ENCODE measurements at regions not wholly inside any gene's neighbourhood (a gene's known extent, or its start where the extent isn't known, plus 50 kb on each side); places are given as distances from the start of the nearest gene placed in this dataset.

GRCh38 chr4:158055668-158056067 lies 117.2 kb downstream of the GASK1B start:
- no peak for DNase-seq (ENCODE audit: low spot score in 2 of 2)
- TF ChIP-seq CTCF (IDR thresholded peaks at IDR 0.05) = no peak
- no peak for TF ChIP-seq POLR2A (IDR thresholded peaks at IDR 0.05)
- TF ChIP-seq EP300 (IDR thresholded peaks at IDR 0.05) = no peak
- peak overlapping the region in 2 of 4 donors; percentile 32 to 76 for H3K27ac ChIP-seq
- no peaks in the 10 kb centered on the region for H3K36me3 ChIP-seq
- no peaks in the 10 kb centered on the region for H3K27me3 ChIP-seq
- WGBS, 2 donors = 64 to 72% methylated on average over 1 of the region's 1 CpG
- peaks cover 0 to 30% (median 6%) of the 10 kb centered on the region in 4 donors for H3K4me1 ChIP-seq
- no peaks in the 10 kb centered on the region for H3K9me3 ChIP-seq
- H3K4me3 ChIP-seq = no peak overlapping the region

- no peaks in the 10 kb centered on the region for H3K9me3 ChIP-seq
- DNase-seq (ENCODE audit: low spot score in 2 of 2) = no peak
- TF ChIP-seq CTCF (IDR thresholded peaks at IDR 0.05) = no peak
- no peak for TF ChIP-seq EP300 (IDR thresholded peaks at IDR 0.05)
- TF ChIP-seq POLR2A (IDR thresholded peaks at IDR 0.05) = no peak
- no peak overlapping the region for H3K4me3 ChIP-seq
- H3K36me3 ChIP-seq = no peaks in the 10 kb centered on the region
- H3K27ac ChIP-seq = no peak overlapping the region
- H3K4me1 ChIP-seq = peaks cover 0 to 31% (median 6%) of the 10 kb centered on the region in 4 donors
- 85 to 86% methylated on average over 3 of the region's 3 CpGs for WGBS, 2 donors
- H3K27me3 ChIP-seq = no peaks in the 10 kb centered on the region
Measured at GRCh38 chr4:158053801-158054200, 119.0 kb downstream of the GASK1B start.

DNA sequence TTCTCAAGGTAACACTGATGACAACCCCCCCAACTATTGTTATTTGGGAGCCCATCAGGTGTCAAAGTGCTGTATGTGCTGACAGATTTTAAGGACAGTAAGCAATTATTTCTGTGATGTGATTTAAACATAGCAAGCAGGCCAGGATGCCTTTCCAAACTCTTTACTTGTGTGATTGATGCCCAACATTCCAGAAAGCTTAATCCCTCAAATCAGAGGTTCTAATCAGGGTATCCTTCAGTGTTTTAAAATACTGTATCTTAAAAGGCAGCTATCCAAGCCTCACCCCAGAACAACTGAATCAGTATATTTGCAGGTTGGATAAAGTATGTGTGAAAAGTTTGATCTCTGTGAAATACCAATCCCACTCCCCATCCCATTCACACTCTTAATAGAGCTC lies 119.7 kb downstream of the GASK1B start:
- Histone ChIP-seq H3K27me3 (no peaks in the 10 kb centered on the region), H3K4me3 (no peak overlapping the region), H3K9me3 (no peaks in the 10 kb centered on the region), H3K36me3 (no peaks in the 10 kb centered on the region), H3K4me1 (peaks cover 0 to 31% (median 6%) of the 10 kb centered on the region in 4 donors), H3K27ac (no peak overlapping the region)
- TF ChIP-seq EP300 (IDR thresholded peaks at IDR 0.05) (no peak), POLR2A (IDR thresholded peaks at IDR 0.05) (no peak), CTCF (IDR thresholded peaks at IDR 0.05) (no peak)
- DNase-seq (ENCODE audit: low spot score in 2 of 2) = no peak

DNA sequence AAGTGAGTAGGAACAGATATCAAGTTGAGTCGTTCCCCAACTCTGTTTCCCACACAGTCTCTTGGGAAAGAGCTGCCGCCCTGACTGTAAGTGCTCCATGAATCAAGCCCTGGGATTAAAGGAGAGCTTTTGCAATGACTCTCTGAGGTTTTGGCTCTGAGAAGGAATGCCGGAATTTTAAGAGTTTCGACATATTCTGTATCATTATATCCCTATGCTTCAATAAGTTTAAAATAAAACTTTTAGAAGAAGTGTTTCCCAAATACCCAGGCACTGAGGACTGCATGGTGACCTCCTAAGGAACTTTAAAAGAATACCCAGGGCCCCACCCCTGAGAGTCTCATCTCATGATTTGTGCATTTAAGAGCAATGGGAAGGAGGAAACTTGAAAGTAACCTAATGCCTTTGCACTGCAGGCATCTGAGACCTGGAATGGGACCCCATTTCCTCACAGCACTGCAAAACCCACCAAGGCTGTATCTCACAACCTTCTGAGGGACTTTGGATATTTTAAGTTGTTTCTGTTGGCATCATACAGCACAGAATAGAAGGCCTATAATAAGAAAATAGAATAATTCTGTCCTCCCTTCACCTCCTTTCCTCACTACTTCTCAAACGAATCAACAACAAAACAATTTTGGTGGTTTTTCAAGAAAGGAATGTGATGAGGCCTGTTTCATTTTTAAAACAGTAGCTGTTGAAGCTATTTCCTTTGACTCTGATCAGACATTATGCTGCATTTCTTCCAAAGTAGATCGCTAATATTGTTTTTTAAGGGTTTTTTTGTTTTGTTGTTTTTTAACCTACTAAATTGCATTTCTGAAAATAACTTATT lies 121.2 kb downstream of the GASK1B start:
- TF ChIP-seq POLR2A (IDR thresholded peaks at IDR 0.05) (no peak), EP300 (IDR thresholded peaks at IDR 0.05) (peak in 1 of 2 donors; percentile 57)
- peak in 1 of 2 donors; percentile 33 for DNase-seq (ENCODE audit: low spot score in 2 of 2)
- H3K9me3 ChIP-seq = no peaks in the 10 kb centered on the region
- H3K36me3 ChIP-seq = no peaks in the 10 kb centered on the region
- no peak overlapping the region for H3K4me3 ChIP-seq
- WGBS, 2 donors = 29 to 31% methylated on average over 6 of the region's 6 CpGs
- no peaks in the 10 kb centered on the region for H3K27me3 ChIP-seq
- peak overlapping the region in 2 of 4 donors; percentile 74 to 76 for H3K27ac ChIP-seq
- peaks cover 0 to 36% (median 6%) of the 10 kb centered on the region in 4 donors for H3K4me1 ChIP-seq

DNA sequence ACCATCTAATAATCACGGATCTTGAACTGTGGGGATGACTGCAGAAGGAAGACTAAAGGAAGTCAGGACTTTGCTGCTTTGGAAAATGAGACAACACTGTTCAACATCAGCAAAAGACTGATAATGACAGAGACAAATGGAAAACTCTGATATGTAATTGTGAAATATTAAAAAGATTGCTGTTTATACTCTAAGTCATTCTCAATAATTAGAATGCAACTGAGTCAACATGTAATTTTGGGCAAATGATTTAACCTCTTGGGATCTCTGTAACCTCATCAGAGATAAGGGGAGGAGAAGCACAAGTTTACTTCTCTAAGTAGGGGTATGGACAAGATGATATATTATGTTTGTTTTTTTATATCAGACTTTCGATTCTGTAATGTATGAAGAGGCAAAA lies 121.9 kb downstream of the GASK1B start:
- no peak for DNase-seq (ENCODE audit: low spot score in 2 of 2)
- Histone ChIP-seq H3K27me3 (no peaks in the 10 kb centered on the region), H3K27ac (peak overlapping the region in 2 of 4 donors; percentile 74 to 76), H3K4me3 (no peak overlapping the region), H3K9me3 (no peaks in the 10 kb centered on the region), H3K4me1 (peaks cover 0 to 43% (median 6%) of the 10 kb centered on the region in 4 donors), H3K36me3 (no peaks in the 10 kb centered on the region)
- WGBS, 2 donors = 62 to 79% methylated on average over 2 of the region's 2 CpGs
- TF ChIP-seq POLR2A (IDR thresholded peaks at IDR 0.05) = no peak

DNA sequence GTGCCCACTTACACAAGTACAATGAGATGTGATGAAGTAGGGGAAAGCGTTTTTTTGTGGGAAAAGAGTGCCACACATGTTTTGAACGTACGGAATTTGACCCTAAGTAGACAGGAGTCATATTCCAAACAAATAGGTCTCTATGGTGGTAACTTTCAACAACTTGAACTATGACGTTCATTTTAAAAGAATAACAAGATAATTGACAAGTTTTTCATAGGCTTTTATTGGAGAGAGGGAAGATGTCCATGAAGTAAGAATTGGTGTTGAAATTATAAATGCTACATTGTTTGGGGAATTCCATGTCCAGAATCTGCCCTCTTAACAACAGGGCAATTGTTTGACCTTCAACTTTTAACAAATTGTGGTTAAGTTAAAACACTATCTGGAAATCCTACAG lies 126.5 kb downstream of the GASK1B start:
- H3K4me1 ChIP-seq = peaks cover 0 to 40% (median 6%) of the 10 kb centered on the region in 4 donors
- H3K4me3 ChIP-seq = no peak overlapping the region
- no peaks in the 10 kb centered on the region for H3K27me3 ChIP-seq
- DNase-seq (ENCODE audit: low spot score in 2 of 2) = no peak
- H3K36me3 ChIP-seq = no peaks in the 10 kb centered on the region
- H3K27ac ChIP-seq = peak overlapping the region in 2 of 4 donors; percentile 51 to 60
- peaks cover 0 to 6% (median 0%) of the 10 kb centered on the region in 4 donors for H3K9me3 ChIP-seq
- TF ChIP-seq EP300 (IDR thresholded peaks at IDR 0.05) (no peak), CTCF (IDR thresholded peaks at IDR 0.05) (no peak), POLR2A (IDR thresholded peaks at IDR 0.05) (no peak)
- WGBS, 2 donors = 34 to 35% methylated on average over 4 of the region's 4 CpGs

Data from tibial nerve (tissue), 4 donors.